Fibroblast of gingiva (primary cell): ENCODE measurements at regions not wholly inside any gene's neighbourhood (a gene's known extent, or its start where the extent isn't known, plus 50 kb on each side); places are given as distances from the start of the nearest gene placed in this dataset.
"Not testable (repeated sequence)": the region's sequence is repeated elsewhere in the genome, so short reads cannot be mapped to it uniquely, and the experiment has no call there.

Experiments used
- DNase-seq: peaks from one replicate; pipeline ENCODE4 v3.0.0-alpha.2; 2011; ENCODE audit warnings: low read depth

DNA sequence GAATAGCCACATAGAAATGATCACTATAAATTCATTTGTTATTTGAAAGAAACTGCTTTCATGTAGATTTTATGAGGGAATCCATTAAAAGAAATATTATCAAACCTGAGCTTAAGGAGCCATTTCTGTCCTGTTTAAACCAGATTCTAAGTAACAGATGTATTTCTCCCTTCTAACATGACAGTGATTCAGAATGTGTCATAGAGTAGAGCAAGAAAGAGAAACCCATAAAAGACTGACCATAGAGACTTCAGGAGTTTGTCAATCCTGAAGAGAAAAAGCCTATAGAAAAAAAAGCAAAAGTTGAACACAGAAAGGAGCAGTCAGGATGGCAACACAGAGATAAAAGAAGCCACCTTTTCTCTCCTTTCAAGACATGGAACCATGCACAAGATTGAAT, 390.6 kb downstream of the PRIM2 start:
- not testable (repeated sequence) for DNase-seq

DNA sequence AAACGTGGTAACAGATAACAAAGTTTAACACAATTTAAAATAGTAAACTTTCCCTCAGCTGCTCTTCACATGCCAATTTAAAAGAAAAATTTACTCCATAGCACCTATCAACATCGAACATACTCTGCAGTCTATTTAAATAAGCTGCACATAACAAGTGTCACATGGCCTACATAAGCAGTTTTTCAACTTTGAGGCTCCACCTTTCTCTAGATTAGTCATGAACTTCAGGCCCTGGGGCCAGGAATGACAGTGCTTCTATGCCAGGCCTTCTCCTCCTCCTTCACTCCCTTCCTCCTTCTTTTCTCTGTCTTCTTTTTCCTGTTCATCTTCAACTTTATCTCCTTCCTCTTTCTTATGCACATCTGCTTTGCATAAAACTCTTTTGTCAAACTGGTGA, 405.1 kb downstream of the PRIM2 start:
- not testable (repeated sequence) for DNase-seq

DNA sequence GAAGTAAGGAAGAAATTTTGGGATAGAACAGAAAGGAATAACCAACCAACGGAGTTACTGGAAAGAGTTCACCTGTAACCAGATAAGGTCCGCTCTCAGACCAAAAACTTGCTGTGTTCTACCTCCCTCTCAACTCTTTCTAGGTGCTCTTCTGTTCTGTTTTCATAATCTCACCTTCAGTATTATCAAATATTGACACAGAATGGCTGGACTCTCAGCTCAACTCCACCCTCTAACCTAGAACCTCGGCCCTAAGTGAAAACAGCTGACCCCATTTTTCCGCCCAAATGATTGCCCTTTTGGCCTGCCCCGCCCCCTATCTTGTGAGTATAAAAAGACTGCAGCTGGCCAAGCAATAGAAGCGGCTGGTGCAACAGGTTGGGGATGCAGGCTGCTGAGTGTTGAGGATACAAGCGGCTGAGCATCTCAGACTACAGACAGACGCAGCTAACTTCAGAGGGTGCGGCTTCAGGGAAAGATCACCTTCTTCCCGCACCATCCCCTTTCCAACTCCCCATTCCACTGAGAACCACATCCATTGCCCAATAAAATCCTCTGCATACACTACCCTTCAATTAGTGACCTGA, 406.5 kb downstream of the PRIM2 start:
- not testable (repeated sequence) for DNase-seq

DNA sequence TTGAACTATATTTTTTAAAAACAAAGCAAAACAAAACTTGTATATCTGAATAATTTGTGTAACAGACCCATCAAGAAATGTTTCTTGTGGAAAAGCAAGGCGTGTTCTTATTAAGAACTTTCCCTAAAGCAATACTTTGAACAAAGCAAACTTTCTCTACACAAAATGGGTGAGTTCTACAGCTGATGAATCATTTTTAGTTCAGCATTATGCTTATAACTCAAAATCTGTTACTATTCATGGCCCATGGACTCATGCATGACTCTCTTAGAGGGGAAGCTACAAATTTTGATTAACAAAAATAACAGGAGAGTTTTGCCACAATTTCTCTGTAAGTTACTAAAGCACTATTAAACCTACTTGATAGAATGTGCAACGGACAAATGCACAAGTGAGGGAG, 412.0 kb downstream of the PRIM2 start:
- not testable (repeated sequence) for DNase-seq

DNA sequence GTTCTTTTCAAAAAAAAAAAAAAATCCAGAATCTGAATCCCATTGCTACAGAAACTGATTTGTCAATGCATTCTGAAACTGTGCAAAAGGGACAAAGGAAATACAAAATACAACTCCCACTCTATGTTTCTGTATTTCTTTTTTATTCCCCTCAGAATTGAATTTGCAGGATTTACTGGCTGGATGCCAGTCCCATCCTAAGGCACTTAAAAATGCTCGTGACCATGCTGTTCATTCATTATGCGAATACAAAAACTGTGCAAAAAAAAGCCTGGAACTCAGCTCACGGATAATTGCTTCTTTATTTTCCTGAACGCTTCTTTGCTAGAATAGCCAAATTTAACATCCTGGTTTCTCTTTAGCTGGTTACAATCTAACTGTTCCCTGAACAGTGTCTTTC, 413.3 kb downstream of the PRIM2 start:
- DNase-seq: not testable (repeated sequence)

DNA sequence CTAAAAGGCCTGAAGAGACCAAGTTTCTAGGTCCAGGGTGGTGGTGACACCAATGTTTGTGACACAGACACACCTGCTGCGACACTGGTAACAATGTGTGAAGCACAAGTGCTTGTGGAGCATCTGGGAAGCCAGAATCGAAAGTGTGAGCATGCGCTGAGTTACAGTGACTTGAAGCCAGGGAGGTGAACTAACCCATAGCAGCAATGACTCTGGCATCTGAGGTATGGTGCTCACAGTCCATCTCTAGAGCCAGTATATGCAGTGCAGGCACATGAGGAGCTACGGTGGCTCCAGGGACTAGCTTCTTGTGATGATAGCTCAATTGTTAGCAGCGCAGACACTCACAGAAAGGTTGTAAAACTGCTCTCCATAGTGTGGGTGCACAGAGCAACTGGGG, 430.3 kb downstream of the PRIM2 start:
- not testable (repeated sequence) for DNase-seq

DNA sequence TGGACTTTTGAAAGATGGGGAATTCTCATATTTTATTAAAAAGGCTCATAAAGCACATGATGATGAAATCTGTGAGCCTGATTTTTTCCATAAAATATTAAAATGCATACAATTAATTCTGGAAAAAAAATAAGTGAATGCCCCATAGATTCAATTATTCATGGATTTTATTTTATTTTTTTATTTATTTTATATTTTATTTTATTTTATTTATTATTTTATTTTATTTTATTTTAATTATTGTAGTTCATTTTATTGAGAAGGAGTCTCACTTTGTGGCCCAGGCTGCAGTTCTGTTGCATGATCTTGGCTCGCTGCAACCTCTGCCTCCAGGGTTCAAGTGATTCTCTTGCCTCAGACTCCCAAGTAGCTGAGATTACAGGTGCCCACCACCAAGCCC, 442.4 kb downstream of the PRIM2 start:
- not testable (repeated sequence) for DNase-seq

DNA sequence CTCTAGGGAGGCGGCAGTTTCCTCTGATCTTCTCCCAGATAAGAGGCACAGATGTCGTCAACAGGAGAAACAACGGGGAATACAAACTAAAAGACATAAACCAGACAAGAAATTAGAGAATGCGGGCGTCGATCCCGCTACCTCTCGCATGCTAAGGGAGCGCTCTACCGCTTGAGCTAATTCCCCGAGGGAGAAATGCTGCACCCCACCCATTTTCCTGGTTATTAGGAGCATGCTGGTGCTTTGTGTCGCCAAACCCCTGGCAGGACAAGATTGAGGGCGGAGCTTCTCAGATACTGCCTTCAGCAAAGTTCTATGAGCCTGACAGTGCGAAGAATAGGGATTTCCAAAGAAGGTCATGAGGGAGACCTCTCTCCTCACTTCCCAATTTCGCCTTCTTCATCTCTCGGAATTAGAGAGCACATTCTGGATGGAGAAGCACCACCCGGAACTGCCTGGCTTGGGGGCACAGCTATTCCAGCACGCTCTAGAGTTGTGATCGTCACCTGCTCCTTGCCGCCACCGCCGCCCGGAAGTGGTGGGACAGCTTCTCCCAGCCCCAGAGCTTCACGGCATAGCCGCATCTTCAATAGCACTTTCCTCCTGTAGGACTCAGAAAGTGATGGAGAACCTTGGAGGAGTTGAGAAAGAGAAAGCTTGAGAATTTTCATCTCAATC, 475.4 kb downstream of the PRIM2 start:
- not testable (repeated sequence) for DNase-seq

DNA sequence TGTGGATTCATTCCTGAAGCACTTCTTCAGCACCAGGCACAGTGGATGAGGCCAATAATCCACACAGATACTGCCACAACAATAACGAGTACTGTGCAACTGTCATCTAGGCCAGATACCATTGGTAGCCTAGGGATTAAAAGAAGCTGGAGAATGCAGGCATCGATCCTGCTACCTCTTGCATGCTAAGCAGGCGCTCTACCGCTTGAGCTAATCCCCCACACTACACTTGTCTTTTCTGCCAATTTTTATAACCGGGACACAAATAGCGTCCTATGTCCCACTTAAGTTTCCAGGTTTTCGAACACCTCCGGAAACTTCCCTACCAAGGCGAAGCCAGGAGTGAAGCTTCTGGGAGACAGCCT, 475.9 kb downstream of the PRIM2 start:
- DNase-seq: peak; percentile 15

DNA sequence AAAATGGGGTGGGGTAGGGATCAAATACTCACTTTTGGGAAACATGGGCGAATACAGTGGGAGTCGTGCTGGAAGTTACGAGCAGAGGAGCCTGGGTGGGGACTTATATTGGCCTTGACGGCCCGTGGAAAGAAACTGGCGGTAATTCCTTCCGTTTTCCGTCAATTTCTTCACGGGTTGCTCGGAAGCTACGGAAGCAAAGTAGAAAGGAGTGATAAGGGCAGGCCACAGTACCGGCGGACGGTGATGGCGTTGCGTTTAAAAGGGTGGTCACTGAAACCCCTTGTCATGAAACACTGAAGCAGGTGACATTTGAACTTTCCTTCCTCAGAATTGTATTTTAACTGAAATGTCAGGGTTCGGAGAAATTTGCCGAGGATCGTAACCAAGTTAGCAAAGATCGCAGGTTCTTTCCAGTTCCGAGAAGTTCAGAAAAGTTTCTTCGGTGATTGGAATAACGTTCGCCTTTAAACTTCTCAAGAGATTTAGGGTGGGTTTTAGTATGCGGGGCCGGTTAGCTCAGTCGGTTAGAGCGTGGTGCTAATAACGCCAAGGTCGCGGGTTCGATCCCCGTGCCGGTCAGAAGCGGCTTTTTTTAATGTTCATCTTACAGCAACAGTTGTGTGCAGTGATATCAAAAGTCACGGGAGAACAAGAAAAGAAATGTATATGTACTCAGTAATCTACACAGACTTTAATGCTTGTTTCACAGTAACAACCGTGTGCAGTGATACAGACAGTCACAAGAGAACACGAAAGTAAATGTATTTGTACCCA, 482.5 kb downstream of the PRIM2 start:
- peak; percentile 63 for DNase-seq

DNA sequence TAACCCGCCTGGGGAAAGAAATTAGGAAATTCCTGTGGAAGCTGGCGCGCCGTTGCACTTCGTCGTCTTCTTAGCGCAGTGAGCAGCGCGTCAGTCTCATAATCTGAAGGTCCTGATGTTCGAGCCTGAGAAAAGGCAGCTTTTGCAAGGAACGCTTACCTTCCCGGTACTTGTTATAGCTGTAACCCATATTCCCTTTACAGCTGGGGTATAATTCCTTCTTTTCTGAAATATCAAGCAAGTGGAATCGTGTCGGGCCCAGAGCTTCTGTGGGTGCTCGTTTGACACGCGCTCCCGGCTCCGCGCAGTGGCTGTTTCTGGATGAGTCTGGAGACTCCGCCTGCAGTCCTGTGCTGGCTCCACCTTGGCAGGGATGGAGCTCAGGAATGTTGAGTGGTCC, 491.2 kb downstream of the PRIM2 start:
- DNase-seq: peak; percentile 59

DNA sequence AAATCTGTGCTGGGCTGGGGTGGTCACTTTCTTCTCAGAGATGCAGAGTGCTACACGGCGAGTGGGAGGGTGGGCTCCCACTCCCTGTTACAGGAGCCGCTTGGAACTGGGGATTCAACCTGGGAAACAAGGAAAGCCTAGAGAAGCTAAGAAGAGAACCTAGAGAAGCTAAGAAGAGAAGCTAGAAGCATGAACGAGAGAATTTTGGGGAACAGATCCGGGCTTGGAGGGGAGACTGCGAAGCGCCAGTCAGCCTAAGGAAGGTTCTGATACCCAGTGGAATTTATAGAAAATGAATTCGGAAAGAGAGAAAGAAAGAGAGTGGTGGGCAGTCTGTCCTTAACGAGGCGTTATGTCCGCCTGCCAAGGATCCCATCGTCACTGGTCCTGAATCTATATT, 492.0 kb downstream of the PRIM2 start:
- DNase-seq: not testable (repeated sequence)

DNA sequence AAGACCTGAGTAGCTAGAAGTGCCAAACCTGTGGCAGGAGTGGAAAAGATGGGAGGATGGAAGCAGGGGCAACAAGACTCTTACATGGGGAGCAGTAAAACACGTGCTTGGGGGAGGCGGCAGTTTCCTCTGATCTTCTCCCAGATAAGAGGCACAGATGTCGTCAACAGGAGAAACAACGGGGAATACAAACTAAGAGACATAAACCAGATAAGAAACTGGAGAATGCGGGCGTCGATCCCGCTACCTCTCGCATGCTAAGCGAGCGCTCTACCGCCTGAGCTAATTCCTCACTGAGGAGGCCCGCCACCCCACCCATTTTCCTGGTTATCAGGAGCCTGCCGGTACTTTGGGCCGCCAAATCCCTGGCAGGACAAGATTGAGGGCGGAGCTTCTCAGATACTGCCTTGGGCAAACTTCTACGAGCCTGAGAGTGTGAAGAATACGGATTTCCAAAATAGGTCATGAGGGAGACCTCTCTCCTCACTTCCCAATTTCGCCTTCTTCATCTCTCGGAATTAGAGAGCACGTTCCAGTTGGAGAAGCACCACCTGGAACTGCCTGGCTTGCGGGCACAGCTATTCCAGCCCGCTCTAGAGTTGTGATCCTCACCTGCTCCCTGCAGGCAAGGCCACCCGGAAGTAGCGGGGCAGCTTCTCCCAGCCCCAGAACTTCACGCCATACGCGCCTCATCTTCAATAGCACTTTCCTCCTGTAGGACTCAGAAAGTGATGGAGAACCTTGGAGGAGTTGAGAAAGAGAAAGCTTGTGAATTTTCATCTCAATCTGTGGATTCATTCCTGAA, 496.0 kb downstream of the PRIM2 start:
- peak; percentile 19 for DNase-seq

DNA sequence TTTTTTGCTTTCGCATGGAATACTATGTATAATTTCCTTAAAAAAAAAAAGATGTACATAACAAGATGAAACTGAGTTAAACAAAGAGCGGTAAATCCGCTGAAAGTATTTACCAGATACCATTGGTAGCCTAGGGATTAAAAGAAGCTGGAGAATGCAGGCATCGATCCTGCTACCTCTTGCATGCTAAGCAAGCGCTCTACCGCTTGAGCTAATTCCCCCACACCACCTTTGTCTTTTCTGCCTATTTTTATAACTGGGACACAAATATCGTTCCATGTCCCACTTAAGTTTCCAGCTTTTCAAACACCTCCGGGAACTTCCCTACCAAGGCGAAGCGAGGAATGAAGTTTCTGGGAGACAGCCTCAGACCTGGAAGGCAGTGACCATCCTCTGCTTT, 498.4 kb downstream of the PRIM2 start:
- DNase-seq: not testable (repeated sequence)

DNA sequence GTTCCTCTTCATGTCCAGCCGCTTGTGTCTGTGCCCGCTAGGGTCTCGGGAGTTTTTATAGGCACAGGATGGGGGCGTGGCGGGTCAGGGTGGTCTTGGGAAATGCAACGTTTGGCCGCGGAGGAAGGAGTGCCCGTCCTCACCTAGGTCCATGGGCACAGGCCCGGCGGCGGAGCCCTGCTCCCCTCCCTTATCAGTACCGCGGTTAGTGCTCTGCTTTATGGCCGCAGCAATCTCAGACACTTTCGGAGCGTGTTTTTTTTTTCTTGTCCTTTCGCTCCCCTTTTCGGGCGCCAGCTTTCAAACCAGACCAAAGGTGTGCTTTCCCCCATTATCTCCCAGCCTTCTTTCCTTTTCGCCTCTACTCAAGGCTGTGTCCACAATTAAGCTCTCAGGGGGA, 503.9 kb downstream of the PRIM2 start:
- not testable (repeated sequence) for DNase-seq

DNA sequence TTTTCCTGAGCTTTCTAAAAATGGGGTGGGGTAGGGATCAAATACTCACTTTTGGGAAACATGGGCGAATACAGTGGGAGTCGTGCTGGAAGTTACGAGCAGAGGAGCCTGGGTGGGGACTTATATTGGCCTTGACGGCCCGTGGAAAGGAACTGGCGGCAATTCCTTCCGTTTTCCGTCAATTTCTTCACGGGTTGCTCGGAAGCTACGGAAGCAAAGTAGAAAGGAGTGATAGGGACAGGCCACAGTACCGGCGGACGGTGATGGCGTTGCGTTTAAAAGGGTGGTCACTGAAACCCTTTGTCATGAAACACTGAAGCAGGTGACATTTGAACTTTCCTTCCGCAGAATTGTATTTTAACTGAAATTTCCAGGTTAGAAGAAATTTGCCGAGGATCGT, 505.0 kb downstream of the PRIM2 start:
- DNase-seq: not testable (repeated sequence)

DNA sequence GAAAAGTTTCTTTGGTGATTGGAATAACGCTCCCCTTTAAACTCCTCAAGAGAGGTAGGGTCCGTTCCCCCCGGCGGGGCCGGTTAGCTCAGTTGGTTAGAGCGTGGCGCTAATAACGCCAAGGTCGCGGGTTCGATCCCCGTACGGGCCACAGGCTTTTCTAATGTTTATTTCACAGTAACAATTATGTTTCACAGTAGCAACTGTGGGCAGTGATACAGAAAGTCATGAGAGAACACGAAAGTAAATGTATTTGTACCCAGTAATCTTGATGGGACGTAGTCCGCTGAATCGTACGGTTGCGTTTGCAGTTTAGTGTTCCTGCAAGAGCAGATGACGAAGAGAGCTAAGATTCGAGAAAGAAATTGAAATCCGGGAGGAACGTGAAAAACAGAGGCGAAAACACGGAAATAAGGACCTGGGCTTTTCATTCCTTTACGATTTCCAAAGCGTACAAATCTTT, 505.5 kb downstream of the PRIM2 start:
- peak; percentile 47 for DNase-seq

DNA sequence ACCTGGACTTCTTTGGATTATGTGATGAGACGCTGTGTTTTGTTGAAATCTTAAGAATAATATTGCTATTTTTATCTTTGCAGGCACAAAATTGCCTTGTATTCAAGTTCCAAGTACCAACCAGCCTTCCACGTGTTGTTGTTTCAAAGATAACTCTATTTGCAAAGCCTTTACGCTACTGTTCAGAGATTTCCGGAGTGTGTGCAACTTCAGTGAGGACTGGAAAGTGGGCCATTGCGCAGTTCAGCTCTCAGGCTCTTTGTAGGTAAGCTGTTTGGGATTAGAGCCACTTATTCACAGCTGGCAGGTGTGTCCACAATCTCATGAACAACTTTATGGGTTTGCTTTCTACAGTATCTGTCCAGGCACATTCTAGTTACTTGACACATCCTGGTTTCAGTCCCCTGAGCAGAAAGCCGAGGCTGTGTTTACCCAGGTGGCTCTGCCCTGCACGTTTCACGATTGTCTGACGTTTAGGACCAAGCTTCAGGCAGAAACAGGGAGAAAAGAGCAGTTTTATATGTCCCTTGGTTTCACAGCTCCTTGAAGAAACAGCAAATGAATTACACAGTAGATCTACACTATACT, 520.3 kb downstream of the PRIM2 start:
- DNase-seq: not testable (repeated sequence)

DNA sequence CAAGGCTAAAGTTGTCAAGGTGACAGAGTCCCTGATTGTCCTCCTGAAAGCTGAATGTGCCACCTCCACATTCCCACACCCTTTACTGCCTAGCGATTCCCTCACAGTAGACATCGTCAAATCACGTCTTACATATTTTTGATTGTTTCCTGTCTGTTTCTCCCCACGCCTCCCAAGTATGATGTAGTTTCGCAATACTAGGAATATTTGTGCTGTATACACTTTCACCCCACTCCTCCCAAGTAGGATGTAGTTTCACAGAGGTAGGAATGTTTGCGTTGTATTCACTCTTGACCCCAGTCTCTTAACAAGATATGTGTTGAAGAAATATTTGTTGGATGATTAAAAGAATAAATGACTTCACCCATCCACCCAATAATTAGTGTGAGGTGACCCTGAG, 524.1 kb downstream of the PRIM2 start:
- DNase-seq: not testable (repeated sequence)

DNA sequence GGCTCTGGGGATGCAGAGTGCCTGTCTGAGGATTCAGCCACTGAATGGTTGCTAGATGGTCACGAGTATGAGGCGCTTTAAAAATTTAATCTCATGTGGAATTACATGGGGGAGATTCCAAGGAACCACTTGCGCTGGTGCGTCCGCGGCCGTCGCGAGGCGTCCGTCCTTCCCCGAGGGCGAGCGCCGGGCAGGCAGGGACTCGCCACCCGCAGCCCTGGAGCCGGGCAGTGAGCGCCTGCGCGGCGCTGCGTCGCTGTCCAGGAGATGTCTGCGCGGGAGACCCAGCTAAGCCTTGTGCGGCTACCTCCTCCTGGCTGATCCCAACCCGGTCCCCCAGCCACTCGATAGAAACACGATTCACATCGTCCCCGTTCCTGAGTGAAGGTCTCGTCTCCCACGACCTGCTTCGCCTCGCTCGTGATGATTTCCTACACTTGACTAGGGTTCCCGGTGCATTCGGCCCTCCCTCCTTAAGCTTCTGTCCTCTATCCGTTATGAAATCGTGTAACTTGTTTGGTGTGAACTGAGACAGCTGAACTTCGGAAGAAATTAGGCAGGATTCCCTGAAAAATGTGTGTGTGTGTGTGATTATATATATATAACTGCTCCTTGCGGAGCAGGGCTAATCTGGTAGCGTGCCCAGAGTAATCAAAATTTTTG, 536.4 kb downstream of the PRIM2 start:
- DNase-seq: not testable (repeated sequence)
